GM21786 (cell line): ENCODE measurements at regions not wholly inside any gene's neighbourhood (a gene's known extent, or its start where the extent isn't known, plus 50 kb on each side); places are given as distances from the start of the nearest gene placed in this dataset.

Experiments used
- ATAC-seq: cut with Tn5 transposase; IDR thresholded peaks from one replicate; pipeline ENCODE4 v1.9.1; 2021; ENCODE audit not compliant: unreplicated experiment

DNA sequence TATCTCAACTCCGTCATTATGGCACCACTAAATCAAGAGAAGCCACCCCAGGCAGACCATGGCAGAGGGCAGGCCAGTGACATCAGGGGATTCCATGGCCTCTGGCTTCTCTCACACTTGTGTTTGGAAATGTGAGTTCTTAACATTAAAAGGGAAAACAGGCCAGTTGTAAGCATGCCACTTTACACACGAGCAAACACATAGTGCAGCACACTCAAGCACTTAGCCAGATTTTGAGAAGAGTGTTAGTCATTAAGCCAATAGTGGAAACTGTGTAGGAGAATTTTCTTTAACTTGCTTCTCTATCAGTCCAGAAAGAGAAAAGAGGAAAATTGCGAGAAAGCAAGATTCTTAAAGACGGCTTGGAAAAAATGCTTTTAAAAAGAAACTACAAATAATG, 401.5 kb downstream of the TDRD3 start:
- ATAC-seq = no peak

DNA sequence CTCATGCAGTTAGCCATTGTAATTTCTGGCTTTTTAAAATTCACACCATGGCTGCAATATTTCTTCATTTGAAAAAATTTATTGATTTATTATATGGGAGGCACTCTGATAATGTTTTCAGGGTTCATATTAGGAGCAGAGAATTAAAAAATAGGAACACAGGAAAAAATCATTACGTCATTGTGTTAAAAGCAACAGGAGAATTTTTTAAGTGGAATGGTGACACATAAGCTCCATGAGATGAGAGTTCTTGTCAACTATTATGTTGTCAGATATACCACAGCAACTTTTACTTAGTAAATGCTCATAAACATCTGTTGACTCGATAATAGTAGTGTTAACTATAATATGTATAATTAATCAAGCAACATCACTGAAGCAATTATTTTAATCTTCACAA, 400.1 kb downstream of the TDRD3 start:
- ATAC-seq = no peak

DNA sequence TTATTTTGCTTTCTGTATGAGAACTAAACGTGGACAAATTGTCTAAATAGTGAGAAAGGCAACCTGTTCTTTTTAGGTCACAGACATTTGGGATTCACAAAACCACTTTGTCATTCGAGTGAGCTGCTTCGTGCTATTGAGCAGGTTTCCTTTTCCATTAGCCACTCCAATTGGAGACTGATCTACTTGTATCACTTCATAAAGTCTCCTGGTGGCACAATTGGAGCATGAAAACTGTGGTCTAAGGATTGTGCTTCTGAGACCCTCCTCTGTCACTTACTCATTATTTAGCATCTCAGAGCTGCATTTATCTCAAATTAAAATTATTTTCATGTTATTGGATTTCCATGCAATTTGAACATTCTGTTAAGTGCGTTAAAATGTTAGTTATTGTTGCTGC, 397.7 kb downstream of the TDRD3 start:
- ATAC-seq = no peak

DNA sequence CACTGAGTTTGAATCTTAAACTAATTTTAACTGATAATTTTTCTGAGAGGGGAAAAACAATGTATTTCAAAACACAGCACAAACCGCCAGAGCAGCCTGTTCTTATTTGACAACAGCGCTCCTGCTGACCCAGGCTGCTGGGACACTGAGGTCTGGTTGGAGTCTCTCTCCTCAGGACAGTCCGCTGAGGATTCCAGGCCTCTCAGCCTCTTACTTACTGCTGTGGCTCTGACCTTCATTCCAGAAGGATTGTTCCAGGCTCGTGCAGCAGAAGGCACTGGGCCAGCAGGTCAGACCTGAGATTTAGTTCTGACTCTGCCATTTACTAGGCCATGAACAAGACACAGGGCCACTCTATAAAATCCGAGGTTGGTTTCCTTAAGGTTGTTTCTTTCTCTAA, 393.6 kb downstream of the TDRD3 start:
- no peak for ATAC-seq

DNA sequence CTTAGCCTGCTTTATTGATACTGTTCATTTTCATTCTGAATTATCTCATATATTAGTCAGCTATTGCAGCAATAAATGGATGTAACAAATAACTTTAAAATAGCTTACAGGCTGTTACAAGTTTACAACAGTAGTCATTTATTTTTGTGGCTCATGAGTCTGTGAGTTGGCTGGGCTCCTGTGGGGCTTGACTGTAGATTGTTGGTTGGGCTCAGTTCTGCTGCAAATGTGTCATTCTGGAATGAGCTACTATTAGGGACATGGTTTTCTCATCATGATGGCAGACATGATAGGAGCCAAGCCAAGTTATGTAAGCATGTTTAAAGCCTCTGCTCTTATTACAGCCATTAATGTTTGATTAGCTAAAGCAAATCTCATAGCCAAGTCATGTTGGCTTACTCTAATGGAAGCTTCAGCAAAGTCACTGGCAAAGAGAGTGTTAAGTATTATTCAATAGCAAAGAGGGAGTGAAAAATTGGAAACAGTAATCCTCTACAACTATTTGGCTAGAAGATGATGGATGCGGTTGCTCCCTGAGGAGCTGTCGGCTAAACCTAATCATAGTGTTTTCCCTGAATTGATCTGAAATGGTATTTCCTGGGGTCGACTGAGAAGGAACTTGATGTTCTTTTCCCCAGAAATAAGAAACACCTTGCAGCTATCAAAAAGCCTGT, 391.3 kb downstream of the TDRD3 start:
- ATAC-seq = no peak

DNA sequence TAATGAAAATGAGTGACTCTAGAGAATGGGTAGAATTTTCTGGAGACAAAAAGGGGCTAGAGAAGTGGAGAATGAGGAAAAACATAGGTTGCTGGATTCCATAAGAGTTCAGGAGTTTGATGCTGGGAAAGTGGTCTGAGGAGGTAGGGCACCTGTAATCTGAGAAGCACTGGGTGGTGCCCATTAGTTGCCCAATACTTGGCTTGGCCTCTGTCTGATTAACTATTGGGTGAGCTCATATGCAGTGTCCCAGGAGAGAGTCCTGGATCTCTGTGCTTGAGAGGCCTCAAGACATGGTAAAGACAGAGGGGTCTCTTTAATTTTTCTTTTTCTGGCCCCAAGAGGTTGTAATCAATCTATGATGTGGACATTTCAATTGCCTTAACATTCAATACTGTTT, 390.1 kb downstream of the TDRD3 start:
- ATAC-seq = no peak

DNA sequence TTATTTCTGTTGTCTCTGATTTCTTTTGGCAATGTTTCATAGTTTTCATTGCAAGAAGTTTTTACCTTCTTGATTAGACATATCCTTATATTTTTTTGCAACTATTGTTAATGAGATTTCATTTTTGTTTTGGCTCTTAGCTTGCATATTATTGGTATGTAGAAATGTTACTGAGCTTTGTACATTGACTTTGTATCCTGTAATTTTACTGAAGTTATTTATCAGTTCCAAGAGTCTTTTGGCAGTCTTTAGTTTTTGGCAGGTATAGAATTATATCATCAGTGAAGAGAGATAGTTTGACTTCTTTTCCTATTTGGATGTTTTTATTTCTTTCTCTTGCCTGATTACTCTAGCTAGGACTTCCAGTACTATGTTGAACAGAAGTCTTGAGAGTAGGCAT, 375.7 kb downstream of the TDRD3 start:
- ATAC-seq = no peak

DNA sequence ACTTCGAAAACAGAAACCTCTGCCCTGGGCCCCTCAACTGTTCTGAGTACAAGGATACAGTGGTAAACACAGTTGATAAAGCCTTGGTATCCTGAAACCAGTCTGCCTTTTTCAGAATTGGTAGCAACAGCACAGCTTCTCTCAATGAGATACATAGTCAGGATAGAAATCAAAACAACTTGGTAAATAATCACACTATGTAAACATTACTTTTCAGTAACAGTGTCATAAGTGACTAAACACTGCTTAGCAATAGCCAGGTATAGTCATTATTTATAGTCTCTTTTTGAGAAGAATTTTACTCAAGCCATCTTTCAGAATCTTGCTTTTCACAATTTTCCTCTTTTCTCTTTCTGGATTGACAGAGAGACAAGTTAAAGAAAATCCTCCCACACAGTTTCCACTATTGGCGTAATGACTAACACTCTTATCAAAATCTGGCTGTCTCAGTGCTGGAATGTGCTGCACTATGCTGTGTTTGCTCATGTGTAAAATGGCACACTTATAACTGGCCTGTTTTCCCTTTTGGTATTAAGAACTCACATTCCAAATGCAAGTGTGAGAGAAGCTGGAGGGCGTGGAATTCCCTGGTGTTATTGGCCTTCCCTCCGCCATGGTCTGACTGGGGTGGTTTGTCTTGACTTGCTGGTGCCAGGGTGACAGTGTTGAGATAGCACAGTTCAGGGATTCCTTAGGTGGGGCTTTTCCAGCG, 368.8 kb downstream of the TDRD3 start:
- ATAC-seq = no peak

DNA sequence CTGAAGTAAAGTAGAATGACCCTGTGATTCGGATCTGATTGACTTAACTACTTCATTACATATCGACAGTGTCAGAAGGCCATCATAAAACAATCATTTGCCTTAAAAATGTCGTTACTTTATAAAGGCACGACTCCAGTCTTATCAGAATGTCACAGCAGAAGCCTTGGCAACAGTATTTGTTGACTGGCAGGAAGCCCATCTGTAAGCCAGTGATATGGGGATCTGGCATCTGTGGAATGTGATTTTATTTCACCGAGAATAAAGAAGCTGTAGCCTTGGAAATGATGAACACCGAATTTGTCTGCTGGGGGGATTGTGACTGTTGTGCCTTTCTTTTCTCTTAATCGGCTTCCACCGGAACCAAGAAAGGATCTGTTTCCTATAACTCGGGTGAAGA, 362.5 kb downstream of the TDRD3 start:
- ATAC-seq = no peak

DNA sequence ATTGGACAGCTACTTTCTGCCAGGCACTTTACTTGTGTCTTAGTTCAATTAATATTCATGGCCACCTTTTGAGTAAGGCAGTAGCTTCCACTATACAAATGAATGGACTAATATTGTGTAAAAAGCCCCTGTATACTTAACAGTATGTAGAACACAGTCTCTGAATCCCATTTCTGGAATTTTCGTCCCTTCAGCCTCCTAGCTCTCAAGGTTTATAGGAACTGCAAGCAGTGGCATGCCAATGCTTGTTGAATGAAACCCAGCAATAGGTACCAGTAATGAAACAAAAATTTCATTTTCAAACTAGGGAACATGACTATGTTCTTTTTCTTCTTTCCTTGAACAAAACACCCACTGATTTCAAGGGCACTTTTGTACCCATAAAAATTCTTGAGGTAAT, 361.6 kb downstream of the TDRD3 start:
- ATAC-seq = no peak

DNA sequence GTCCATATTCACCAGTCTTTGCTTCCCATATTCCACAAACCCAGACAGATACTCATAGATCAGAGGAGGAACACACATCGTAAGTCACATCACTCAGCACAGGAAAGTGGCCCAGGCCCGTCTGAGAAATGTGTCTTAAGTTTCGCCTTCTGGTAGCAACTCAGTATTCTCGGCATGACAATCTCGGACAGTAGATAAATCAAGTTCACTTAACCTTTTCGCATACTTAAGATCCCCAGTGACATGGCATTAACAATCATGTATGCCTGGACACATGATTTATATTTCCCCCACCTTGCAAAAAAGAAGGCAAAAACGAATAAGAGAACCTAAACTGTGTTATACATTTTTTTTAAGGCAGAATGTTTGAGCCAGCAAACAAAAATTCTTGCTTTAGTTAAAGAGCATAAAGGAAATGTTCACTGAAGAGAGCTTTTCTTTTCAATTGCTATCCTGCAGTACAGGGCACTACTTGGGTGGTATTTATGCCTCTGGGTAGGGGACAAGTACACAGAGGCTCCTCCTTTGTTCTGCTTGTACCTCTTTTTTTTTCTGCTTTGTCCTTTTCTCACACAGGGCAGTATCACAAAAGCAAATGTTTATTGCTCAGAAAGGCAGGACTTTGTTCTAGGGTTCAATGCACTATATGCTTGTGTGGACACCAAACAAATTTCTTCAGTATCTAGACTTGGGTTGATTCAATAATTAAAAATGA, 360.6 kb downstream of the TDRD3 start:
- ATAC-seq = no peak

DNA sequence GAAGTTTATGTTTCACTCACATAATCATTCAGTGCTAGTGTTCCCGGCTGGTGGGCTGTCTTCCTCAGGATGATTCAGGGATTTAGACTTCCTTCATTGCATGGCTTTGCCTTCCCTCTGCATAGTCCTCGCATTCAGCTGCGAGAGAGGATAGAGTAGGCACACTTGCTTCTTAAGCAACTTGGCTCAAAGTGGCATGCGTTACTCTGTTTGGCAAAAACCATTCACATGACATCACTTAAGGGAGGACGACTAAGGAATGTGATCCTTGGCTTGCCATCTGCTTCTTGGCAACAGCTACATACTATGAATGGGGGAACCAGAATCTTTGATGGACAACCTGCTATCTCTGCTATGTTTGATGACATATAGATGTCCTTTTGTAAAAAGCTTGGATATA, 359.3 kb downstream of the TDRD3 start:
- no peak for ATAC-seq

DNA sequence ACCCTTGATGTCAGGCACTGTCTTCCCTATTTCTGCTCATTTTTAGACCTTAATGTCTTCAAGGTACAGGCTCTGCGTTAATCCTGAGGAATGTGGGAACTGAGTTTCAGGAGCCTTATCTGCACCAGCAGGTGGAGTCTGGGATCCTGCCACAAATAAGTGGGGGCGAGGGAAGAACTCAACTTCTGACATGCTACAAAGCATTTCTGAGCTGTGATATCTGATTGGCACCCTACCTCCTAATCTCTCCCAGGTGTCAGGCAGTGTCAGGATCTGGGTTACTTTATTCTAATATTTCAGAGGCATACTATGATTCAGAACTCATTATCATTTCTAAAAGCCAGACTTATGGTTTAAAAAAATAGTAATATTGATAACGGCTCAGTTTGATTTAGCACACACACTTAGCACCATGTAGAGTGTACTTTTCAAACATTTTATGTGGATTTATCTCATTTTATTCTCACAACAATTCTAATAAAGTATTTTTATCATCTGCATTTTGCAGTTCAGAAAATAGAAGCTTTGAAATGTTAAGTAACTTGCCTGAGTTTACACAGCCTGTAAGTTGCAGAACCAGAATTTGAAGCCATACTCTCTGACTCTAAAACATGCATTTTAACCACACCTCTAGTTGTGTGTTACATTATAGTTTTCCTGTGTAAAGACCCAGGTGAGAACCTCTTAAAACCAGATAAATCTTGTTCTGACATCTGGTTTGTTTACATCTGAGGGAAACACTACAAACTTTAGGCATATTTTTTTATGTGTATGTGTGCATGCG, 358.6 kb downstream of the TDRD3 start:
- ATAC-seq = no peak

DNA sequence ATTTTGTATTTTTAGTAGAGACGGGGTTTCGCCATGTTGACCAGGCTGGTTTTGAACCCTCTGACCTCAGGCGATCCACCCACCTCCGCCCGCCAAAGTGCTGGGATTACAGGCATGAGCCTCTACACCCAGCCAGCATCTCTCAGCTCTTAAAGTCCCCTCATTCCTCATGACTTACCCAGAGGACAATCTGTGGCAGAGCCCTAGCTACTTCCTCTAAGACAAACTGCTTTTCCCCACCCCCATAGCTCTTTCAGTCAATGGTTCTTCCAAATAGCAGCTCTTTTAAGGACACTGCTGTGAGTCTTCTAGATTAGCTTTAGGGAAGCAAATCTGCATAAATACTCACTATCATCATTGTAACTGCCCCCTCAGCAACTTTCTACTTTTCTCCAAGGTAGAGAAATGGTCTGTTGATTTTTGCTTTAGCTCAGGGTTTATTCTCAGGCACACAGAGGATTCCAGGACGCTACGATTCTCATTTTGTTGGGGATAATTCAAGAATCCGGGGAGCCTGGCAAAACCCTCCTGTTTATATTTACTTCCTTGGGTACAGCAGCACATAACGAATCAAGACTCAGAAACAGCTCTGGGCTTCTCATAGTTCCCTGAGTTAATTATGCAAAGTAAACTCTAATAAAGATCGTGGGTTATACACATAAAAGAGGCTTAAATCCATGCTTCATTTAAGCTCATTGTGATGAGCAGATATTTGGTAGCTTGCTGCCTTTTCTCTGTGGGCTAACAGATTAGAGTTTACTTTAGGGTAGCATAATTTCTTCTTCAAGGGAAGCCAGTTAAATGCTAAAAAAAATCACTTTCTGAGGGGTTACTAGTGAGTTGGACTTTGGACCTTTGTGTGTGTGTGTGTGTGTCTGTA, 357.4 kb downstream of the TDRD3 start:
- ATAC-seq = no peak

DNA sequence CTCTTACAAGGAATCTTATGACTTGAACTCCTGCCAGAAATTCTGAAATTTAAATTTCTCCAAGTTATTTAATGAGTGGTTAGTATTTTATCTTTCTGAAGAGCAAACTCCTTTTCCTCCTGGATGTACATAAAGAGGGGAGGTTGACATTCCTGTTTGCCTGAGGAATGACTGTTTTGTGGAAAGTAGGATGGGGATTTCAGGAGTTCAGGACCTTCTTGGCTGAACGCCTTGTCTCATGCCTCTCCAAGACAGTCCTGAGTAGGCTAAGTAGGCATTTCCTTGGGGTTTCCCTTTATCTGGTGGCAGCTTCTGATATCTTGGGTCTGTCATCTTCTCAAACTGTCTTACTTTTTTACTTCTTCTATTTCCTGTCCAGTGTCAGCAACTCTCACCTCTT, 356.6 kb downstream of the TDRD3 start:
- ATAC-seq = no peak

DNA sequence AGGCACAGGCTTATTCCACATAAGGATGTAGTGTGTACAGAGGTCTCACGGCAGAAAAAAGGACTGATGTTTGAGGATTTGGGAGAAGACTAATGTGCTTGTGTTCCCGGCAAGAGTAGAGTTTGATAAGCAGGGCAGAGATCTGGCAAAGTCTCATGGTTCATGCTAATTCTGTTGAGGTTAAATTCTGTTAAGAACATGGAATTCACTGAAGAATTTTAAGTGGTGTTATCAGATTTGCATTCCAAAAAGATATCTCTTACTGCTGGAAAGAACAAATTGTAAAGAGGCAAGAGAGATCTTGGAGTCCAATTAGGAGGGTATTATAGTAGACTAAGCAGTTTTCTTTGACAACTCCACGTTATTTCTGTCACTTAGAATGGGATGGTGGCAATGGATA, 348.3 kb downstream of the TDRD3 start:
- no peak for ATAC-seq

DNA sequence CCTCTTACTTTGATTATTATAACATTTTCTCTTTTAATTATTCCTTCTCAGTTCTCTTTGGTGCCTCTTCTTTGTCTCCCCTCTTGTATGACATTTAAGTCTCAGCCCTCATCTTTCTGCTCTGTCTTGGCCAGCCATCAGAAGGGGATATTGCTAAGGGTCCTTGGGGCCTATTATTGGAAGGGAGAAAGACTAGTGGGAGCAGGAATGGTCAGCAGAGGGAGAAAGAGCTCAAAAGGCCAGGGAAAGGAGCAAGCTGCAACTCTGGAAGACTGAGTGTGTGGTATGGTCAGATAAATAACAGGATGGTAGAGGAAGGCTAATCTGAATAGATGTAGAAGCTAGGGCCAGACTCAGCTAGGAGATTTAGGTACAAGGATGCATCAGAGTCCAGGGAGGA, 336.9 kb downstream of the TDRD3 start:
- no peak for ATAC-seq

DNA sequence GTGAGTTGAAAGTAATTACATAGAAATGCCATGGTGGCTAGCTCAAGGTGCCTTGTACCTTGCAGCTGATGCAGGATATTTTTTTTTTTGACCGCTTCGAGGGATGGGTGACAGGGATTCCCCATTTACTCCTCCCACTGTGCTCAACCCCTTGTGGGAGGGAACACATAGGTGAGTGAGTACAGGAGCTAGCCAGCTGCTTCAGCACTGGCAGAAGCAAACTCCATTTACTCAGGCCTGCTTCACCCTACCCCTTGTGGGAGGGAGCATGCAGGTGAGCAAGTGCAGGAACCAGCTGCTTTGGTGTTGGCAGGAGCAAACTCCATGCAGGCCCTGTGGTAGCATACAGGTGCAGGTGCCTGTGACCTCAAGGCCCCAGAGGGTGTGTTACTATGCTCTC, 330.1 kb downstream of the TDRD3 start:
- no peak for ATAC-seq

DNA sequence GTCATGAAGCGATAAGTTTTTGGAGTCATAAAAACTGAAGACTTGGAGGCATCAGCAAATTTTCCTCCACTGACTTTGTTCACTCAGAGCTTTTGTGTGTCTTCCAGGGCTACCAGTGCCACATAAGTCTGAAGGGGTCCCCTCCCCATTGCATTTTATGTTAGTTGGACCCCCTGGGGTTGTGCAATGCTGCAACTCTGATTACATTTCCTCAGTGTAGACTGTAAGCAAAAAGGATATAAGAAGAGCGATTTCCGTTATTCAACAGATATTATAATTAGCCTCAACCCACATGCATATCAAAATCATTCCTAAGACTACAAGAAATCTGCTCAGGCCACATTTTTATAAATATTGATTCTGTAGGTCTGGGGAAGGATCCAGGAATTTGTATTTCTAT, 324.0 kb downstream of the TDRD3 start:
- no peak for ATAC-seq

DNA sequence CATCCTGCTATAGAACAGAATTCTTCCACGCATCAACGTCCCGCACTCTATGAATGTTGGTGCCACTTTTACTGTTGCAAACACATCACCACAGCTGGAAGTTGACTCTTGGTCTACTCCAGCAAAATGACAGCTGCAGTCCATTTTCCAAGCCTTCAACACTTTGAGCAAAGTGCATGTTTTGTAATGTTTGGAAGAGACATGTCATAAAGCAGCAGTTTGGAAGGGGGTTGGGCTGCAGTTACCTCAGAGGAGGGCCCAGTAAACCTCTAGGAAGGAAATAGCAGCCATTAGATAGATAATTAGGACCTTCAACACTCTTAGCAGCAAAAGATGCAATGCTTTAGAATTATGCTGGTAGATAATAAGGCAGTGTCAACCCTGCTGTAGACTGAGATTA, 323.6 kb downstream of the TDRD3 start:
- ATAC-seq = no peak

DNA sequence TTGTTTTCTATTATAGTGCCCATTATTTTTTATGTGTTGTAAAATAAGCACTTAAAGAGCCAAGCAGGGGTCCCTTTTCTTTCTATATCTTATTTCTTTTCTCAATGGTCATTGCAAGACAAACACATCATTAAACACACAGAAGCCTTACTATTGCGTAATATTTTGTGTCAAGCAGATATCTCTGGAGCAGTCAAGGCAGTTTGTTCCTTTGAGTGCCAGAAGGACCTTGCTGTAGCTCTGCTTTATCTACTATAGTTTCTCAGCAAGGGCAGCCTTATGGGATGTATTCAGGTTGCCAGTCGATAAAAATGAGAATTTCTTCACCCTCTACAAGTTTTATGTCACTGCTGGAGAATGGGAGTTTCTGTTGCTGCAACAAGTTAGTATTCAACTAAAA, 319.3 kb downstream of the TDRD3 start:
- ATAC-seq = no peak
